Fibroblast of lung (primary cell): ENCODE measurements at regions not wholly inside any gene's neighbourhood (a gene's known extent, or its start where the extent isn't known, plus 50 kb on each side); places are given as distances from the start of the nearest gene placed in this dataset.

Experiments used
- DNase-seq, 2 donors: peaks; one replicate each; pipeline versions ENCODE4 v3.0.0 to v3.0.0-alpha.2; 2010; ENCODE audit warnings: low read depth in 2 of 2
- H2AFZ ChIP-seq: 2 replicates; pipeline ENCODE4 v1.5.1; 2012; ENCODE audit warnings: low read length, control low read depth, inconsistent platforms
- H3K27ac ChIP-seq: 2 replicates; pipeline ENCODE4 v1.5.1; 2011; ENCODE audit warnings: low read length, control low read depth; ENCODE audit not compliant: insufficient read depth
- H3K27me3 ChIP-seq: 2 replicates; pipeline ENCODE4 v1.5.1; 2011; ENCODE audit warnings: mild to moderate bottlenecking, low read length; ENCODE audit not compliant: control insufficient read depth, insufficient read depth
- H3K36me3 ChIP-seq: 2 replicates; pipeline ENCODE4 v1.5.1; 2011; ENCODE audit warnings: low read length; ENCODE audit not compliant: control insufficient read depth, insufficient read depth
- H3K4me1 ChIP-seq: 2 replicates; pipeline ENCODE4 v1.5.1; 2011; ENCODE audit warnings: low read length; ENCODE audit not compliant: control insufficient read depth, insufficient read depth; ENCODE audit errors: extremely low read depth
- H3K4me2 ChIP-seq: 2 replicates; pipeline ENCODE4 v1.5.1; 2011; ENCODE audit warnings: low read length, control low read depth; ENCODE audit not compliant: insufficient read depth; ENCODE audit errors: extremely low read depth
- H3K4me3 ChIP-seq, 4 experiments: fragments of 200-600 bp in 1 of 4; sonication (generic) in 1 of 4; replicated peaks in 1 of 4; 2 replicates each; pipeline ENCODE4 v1.5.1; 2011 to 2016; ENCODE audit warnings: low read length in 4 of 4, low read depth in 3 of 4, mild to moderate bottlenecking in 3 of 4, control low read depth in 2 of 4, inconsistent platforms in 1 of 4, mixed read lengths in 1 of 4; ENCODE audit not compliant: insufficient read depth in 1 of 4; ENCODE audit errors: control extremely low read depth in 1 of 4
- H3K79me2 ChIP-seq: 2 replicates; pipeline ENCODE4 v1.5.1; 2012; ENCODE audit warnings: mild to moderate bottlenecking, low read length, inconsistent platforms; ENCODE audit not compliant: control insufficient read depth, insufficient read depth
- H3K9ac ChIP-seq: 2 replicates; pipeline ENCODE4 v1.5.1; 2011; ENCODE audit warnings: mild to moderate bottlenecking, low read length, control low read depth; ENCODE audit not compliant: insufficient read depth
- H3K9me3 ChIP-seq: 2 replicates; pipeline ENCODE4 v1.5.1; 2012; ENCODE audit warnings: low read depth, low read length; ENCODE audit not compliant: control insufficient read depth, insufficient read depth
- H4K20me1 ChIP-seq: 2 replicates; pipeline ENCODE4 v1.5.1; 2011; ENCODE audit warnings: low read length; ENCODE audit not compliant: control insufficient read depth, insufficient read depth; ENCODE audit errors: extremely low read depth
- CTCF ChIP-seq, 2 donors: IDR thresholded peaks in 1 of 2; conservative IDR thresholded peaks in 1 of 2; 1 replicate in 1 of 2; 2 replicates in 1 of 2; pipeline ENCODE4 v1.5.1; 2011 to 2012; ENCODE audit warnings: low read length in 2 of 2, control low read depth in 1 of 2, inconsistent platforms in 1 of 2, low read depth in 1 of 2, mild to moderate bottlenecking in 1 of 2
- EZH2 ChIP-seq: IDR thresholded peaks from 2 replicates; pipeline ENCODE4 v1.5.1; 2012; ENCODE audit warnings: low read length, control low read depth, mild to moderate bottlenecking; ENCODE audit errors: missing control alignments

- H3K36me3 ChIP-seq: no peaks in the 10 kb centered on the region
- H3K27ac ChIP-seq: no peak overlapping the region
- H3K9ac ChIP-seq: no peak overlapping the region
- H4K20me1 ChIP-seq: no peaks in the 10 kb centered on the region
- TF ChIP-seq CTCF (conservative IDR thresholded peaks at IDR 0.05 in 1 of 2, IDR thresholded peaks at IDR 0.05 in 1 of 2; ENCODE audit: low read depth in 1 of 2, low read length in 2 of 2) (no peak), EZH2 (no peak)
- no peak overlapping the region for H2AFZ ChIP-seq
- H3K27me3 ChIP-seq: no peaks in the 10 kb centered on the region
- H3K79me2 ChIP-seq: no peaks in the 10 kb centered on the region
- H3K4me3 ChIP-seq: no peak overlapping the region
- H3K4me1 ChIP-seq: no peaks in the 10 kb centered on the region
- no peaks in the 10 kb centered on the region for H3K9me3 ChIP-seq
- no peak for DNase-seq
- no peak overlapping the region for H3K4me2 ChIP-seq
Observed at GRCh38 chr14:98897605-98898309, 374.2 kb downstream of the BCL11B start.

- Histone ChIP-seq H3K4me2 (no peak overlapping the region), H3K9ac (no peak overlapping the region), H3K27me3 (no peaks in the 10 kb centered on the region), H3K4me3 (no peak overlapping the region), H3K9me3 (no peaks in the 10 kb centered on the region), H3K27ac (no peak overlapping the region), H3K4me1 (no peaks in the 10 kb centered on the region), H2AFZ (no peak overlapping the region), H3K79me2 (no peaks in the 10 kb centered on the region), H3K36me3 (no peaks in the 10 kb centered on the region), H4K20me1 (no peaks in the 10 kb centered on the region)
- no peak for DNase-seq
- no peak for TF ChIP-seq CTCF (conservative IDR thresholded peaks at IDR 0.05 in 1 of 2, IDR thresholded peaks at IDR 0.05 in 1 of 2; ENCODE audit: low read depth in 1 of 2, low read length in 2 of 2)
- no peak for TF ChIP-seq EZH2
Observed at GRCh38 chr14:98899441-98899840, 372.6 kb downstream of the BCL11B start.

DNA sequence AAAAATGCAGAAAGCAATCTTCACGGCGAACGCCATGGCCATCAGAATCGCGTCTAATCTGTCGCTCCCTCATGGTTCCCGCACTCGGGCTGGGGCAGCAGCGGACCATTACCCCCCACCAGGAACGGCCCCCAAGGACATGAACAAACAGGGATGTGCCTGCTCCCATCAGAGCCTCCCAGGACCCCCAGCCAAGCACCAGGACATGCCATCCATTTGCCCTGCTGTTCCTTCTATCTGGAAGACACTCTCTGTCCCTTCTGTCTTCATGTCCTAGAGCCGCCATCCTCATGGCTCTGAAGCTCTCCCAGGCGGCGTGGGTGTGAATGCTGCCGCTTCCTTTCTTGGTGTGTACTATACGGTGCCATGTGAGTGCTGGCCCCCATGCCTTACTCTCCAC lies 371.8 kb downstream of the BCL11B start:
- H3K27me3 ChIP-seq: no peaks in the 10 kb centered on the region
- H3K4me3 ChIP-seq: no peak overlapping the region
- H3K36me3 ChIP-seq: no peaks in the 10 kb centered on the region
- TF ChIP-seq CTCF (conservative IDR thresholded peaks at IDR 0.05 in 1 of 2, IDR thresholded peaks at IDR 0.05 in 1 of 2; ENCODE audit: low read depth in 1 of 2, low read length in 2 of 2): no peak
- TF ChIP-seq EZH2: no peak
- no peak overlapping the region for H3K9ac ChIP-seq
- H3K9me3 ChIP-seq: no peaks in the 10 kb centered on the region
- H3K27ac ChIP-seq: no peak overlapping the region
- H3K79me2 ChIP-seq: no peaks in the 10 kb centered on the region
- no peak overlapping the region for H3K4me2 ChIP-seq
- H4K20me1 ChIP-seq: no peaks in the 10 kb centered on the region
- no peaks in the 10 kb centered on the region for H3K4me1 ChIP-seq
- no peak for DNase-seq
- no peak overlapping the region for H2AFZ ChIP-seq
